Adrenal gland (tissue), 9 donors: ENCODE measurements at regions not wholly inside any gene's neighbourhood (a gene's known extent, or its start where the extent isn't known, plus 50 kb on each side); places are given as distances from the start of the nearest gene placed in this dataset.
A peak's percentile ranks its signal among the peaks of the same experiment; 100 is the strongest.

ENCODE experiments used
- DNase-seq, 7 donors: peaks; one replicate each; pipeline ENCODE4 v3.0.0-alpha.2; 2019 to 2020
- H3K27ac ChIP-seq, 5 donors: fragments of 200-600 bp; sonication (generic) in 4 of 5; 1 replicate in 3 of 5; 2 replicates in 2 of 5; pipeline versions ENCODE4 v1.5.1 to v1.8.0; 2016 to 2020; ENCODE audit warnings: mild to moderate bottlenecking in 1 of 5
- H3K27me3 ChIP-seq: fragments of 200-600 bp; 2 replicates; pipeline ENCODE4 v1.8.0; 2021
- H3K36me3 ChIP-seq, 2 donors: fragments of 200-600 bp; replicated peaks in 1 of 2; 1 replicate in 1 of 2; 2 replicates in 1 of 2; pipeline versions ENCODE4 v1.5.1 to v1.8.0; 2018 to 2022
- H3K4me1 ChIP-seq, 2 donors: fragments of 200-600 bp; replicated peaks in 1 of 2; 1 replicate in 1 of 2; 2 replicates in 1 of 2; pipeline versions ENCODE4 v1.5.1 to v1.8.0; 2018 to 2021
- H3K4me3 ChIP-seq, 4 donors: fragments of 200-600 bp; sonication (generic) in 3 of 4; one replicate each; pipeline ENCODE4 v1.5.1; 2016 to 2018
- H3K9me3 ChIP-seq, 3 donors: fragments of 200-600 bp; sonication (generic) in 1 of 3; replicated peaks in 1 of 3; 1 replicate in 2 of 3; 2 replicates in 1 of 3; pipeline versions ENCODE4 v1.5.1 to v1.8.0; 2016 to 2021
- POLR2A ChIP-seq, 2 donors: fragments of 450-650 bp; IDR thresholded peaks; one replicate each; pipeline ENCODE4 v1.6.1; 2017; ENCODE audit warnings: antibody characterized with exemption in 2 of 2, mild to moderate bottlenecking in 2 of 2, moderate library complexity in 1 of 2
- WGBS, 4 donors: extraction: QIAGEN DNeasy Blood & Tissue Kit in 2 of 4; methylation state at CpG; one replicate each; pipeline versions ENCODE4 v1.1.5 to v1.1.7; 2013 to 2017; 5-methylcytosine and 5-hydroxymethylcytosine counted together
- intact Hi-C, 2 donors: fragments of 100-400 bp; cut with DNase I; formaldehyde crosslinking; loops; one replicate each; pipeline versions ENCODE4 v1.14.1 to v1.15.0; 2022 to 2023
- TF ChIP-seq, protein P1 (sequence below), 6 experiments: fragments of 450-650 bp in 4 of 6; fragments of 200-600 bp in 2 of 6; sonication (generic) in 1 of 6; IDR thresholded peaks; 1 replicate in 5 of 6; 2 replicates in 1 of 6; pipeline versions ENCODE4 v1.5.1 to v1.8.0; 2016 to 2021; ENCODE audit warnings: antibody characterized with exemption in 6 of 6, mild to moderate bottlenecking in 2 of 6, moderate library complexity in 1 of 6
- donor health status: healthy with polysubstance abuse.
- donor health status: Bipolar disorder and iron deficiency.
- donor health status: DM: yes; HTN: yes; CAD: no.
- donor health status: DM: no; HTN: no; CAD: no.
- donor health status: DM: no; HTN: no; CAD: no.

DNA sequence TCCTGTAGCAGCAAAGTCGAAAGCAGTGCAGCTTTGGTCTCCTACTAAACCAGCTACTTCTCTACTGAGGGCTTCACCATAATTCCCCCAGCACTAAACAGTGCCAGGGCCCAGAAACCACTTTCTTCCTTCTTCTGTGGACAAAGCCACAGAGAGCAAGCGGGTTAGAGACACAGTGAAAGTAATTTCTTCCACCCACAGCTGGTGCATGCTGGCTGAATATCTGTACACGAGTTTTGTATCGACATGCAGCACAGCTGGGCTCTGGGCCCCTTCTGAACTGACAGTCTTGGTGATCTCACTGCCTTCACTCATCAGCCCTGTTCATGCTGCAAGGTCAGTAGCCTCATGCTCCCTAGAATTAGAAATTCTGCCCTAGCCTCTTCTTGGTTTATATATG is 74.0 kb upstream of the SULT1C3 start:
- no peaks in the 10 kb centered on the region for H3K27me3 ChIP-seq
- H3K4me1 ChIP-seq, result no peaks in the 10 kb centered on the region
- H3K4me3 ChIP-seq, result no peak overlapping the region
- intact Hi-C loops, result no loop called here
- no peak overlapping the region for H3K27ac ChIP-seq
- no peaks in the 10 kb centered on the region for H3K36me3 ChIP-seq
- DNase-seq, result no peak
- TF ChIP-seq, protein P1, sequence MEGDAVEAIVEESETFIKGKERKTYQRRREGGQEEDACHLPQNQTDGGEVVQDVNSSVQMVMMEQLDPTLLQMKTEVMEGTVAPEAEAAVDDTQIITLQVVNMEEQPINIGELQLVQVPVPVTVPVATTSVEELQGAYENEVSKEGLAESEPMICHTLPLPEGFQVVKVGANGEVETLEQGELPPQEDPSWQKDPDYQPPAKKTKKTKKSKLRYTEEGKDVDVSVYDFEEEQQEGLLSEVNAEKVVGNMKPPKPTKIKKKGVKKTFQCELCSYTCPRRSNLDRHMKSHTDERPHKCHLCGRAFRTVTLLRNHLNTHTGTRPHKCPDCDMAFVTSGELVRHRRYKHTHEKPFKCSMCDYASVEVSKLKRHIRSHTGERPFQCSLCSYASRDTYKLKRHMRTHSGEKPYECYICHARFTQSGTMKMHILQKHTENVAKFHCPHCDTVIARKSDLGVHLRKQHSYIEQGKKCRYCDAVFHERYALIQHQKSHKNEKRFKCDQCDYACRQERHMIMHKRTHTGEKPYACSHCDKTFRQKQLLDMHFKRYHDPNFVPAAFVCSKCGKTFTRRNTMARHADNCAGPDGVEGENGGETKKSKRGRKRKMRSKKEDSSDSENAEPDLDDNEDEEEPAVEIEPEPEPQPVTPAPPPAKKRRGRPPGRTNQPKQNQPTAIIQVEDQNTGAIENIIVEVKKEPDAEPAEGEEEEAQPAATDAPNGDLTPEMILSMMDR (IDR thresholded peaks at IDR 0.05), result no peak
- no peak for TF ChIP-seq POLR2A (IDR thresholded peaks at IDR 0.05)
- WGBS, 4 donors, result 36 to 57% (median 50%) methylated on average over 1 to 4 of the region's 4 CpGs
- H3K9me3 ChIP-seq, result no peaks in the 10 kb centered on the region

DNA sequence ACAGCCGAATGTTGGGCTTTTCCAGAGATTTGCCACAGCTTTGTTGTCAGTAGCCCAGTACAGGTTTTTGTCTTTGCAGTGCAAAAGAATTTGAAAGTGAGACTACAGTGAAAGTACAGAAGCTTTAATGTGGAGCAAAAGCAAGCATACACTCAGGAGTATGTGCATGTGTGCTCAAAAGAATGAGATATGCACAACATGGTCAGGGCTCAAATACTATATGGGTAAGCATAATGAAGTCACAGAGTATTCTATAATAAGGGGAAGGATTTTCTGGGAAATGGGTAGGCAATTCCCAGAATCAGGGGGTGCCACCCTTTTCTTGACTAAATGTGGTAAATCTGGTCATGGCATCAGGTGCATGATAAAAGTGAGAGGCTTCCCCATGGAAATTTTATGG is 72.1 kb upstream of the SULT1C3 start:
- intact Hi-C loops, result no loop called here
- no peaks in the 10 kb centered on the region for H3K36me3 ChIP-seq
- no peaks in the 10 kb centered on the region for H3K27me3 ChIP-seq
- no peaks in the 10 kb centered on the region for H3K4me1 ChIP-seq
- H3K27ac ChIP-seq, result no peak overlapping the region
- H3K9me3 ChIP-seq, result no peaks in the 10 kb centered on the region
- TF ChIP-seq POLR2A (IDR thresholded peaks at IDR 0.05), result no peak
- TF ChIP-seq, protein P1 (IDR thresholded peaks at IDR 0.05), result no peak
- no peak overlapping the region for H3K4me3 ChIP-seq
- no peak for DNase-seq
- 54 to 78% (median 59%) methylated on average over 1 of the region's 1 CpG for WGBS, 4 donors

DNA sequence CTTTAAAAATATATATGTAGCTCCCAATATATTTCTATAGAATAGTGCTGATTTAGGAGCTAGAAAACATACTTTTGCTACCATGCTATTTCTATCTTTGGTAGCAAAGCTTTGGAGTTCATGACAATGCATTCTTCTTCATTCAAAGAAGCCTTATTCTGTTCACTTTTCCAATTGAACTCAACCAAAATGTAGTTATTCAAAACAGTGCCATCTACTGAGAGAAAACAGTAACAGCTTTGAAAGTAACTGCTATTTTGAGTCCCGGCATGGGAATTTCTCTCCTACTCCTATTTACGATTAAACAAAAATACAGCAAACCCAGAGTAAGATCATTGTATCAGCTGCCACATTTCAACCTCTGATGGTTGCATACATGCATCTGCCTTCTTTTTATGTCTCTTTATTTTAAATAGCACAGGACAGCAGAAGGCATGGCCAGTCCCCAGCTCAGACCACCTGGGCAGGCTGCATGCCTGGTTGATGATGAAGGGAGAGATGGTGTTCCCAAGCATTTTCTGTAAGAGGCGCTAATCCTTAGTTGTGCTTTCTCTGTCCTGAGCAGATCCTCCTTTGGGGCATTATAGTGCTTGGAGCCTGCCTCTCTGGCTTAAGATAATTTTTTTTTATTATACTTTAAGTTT is 69.7 kb upstream of the SULT1C3 start:
- 25 to 42% (median 29%) methylated on average over 3 of the region's 3 CpGs for WGBS, 4 donors
- Histone ChIP-seq H3K36me3 (no peaks in the 10 kb centered on the region), H3K9me3 (no peaks in the 10 kb centered on the region), H3K27ac (no peak overlapping the region), H3K27me3 (no peaks in the 10 kb centered on the region), H3K4me3 (no peak overlapping the region), H3K4me1 (no peaks in the 10 kb centered on the region)
- TF ChIP-seq, protein P1 (IDR thresholded peaks at IDR 0.05), result peak; percentile 15 to 52 (median 30)
- no peak for TF ChIP-seq POLR2A (IDR thresholded peaks at IDR 0.05)
- intact Hi-C loops, result loop anchor here in 1 of 2 donors (10.0 kb wide), 1 partner anchor 235 kb away; no protein-coding TSS in a partner anchor
- DNase-seq, result no peak

DNA sequence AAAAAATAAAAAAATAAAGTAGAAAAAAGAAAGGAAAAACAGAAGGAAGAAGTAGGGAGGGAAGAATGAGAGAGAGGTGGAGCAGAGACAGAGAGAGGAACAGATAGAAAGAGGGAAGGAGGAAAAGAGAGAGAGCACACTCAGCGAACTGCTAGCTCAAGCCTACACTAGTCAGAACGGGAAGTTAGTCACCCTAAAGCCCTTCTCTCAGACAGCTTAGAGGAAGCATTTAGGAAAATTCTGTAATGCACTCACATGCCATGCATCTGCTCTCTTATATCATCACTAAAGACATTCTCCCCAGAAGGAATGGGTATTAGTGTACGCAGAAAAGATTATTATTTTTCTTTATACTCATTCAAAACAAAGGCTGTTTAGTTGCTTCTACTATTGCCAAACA is 68.1 kb upstream of the SULT1C3 start:
- no peak for DNase-seq
- no peak overlapping the region for H3K27ac ChIP-seq

More for the DNA sequence above, 68.1 kb upstream of the SULT1C3 start:
- Histone ChIP-seq H3K4me1 (no peaks in the 10 kb centered on the region), H3K27me3 (no peaks in the 10 kb centered on the region), H3K9me3 (no peaks in the 10 kb centered on the region), H3K36me3 (no peaks in the 10 kb centered on the region), H3K4me3 (no peak overlapping the region)
- intact Hi-C loops, result loop anchor here in 1 of 2 donors (10.0 kb wide), 1 partner anchor 237 kb away; no protein-coding TSS in a partner anchor
- no peak for TF ChIP-seq POLR2A (IDR thresholded peaks at IDR 0.05)
- TF ChIP-seq, protein P1 (IDR thresholded peaks at IDR 0.05), result no peak
- WGBS, 4 donors, result 46 to 61% (median 50%) methylated on average over 3 of the region's 3 CpGs
